B cell (primary cell): ENCODE measurements at regions not wholly inside any gene's neighbourhood (a gene's known extent, or its start where the extent isn't known, plus 50 kb on each side); places are given as distances from the start of the nearest gene placed in this dataset.

Experiments
- ATAC-seq: fragments of 200-7000 bp; cut with Tn5 transposase; one replicate; pipeline ENCODE4 v1.10.0; 2021; ENCODE audit warnings: low read depth, mild to moderate bottlenecking, moderate number of reproducible peaks, moderate library complexity
- CTCF ChIA-PET: fragments of 350-600 bp; sonication (Branson Sonifier 250); formaldehyde crosslinking; loops from one replicate; lab custom pipeline; 2021; ENCODE audit warnings: antibody characterized with exemption, inconsistent platforms; lab: Charles Lee
- POLR2A ChIA-PET: fragments of 350-600 bp; sonication (Branson Sonifier 250); formaldehyde crosslinking; loops from one replicate; lab custom pipeline; 2021; ENCODE audit warnings: antibody characterized with exemption; lab: Charles Lee
- DNase-seq: peaks from one replicate; pipeline ENCODE4 v3.0.0; 2013
- H2AFZ ChIP-seq: 2 replicates; pipeline ENCODE4 v1.6.1; 2012; ENCODE audit warnings: mild to moderate bottlenecking, low read depth, low read length; ENCODE audit not compliant: insufficient read depth, poor library complexity, severe bottlenecking
- H3K27ac ChIP-seq, 2 donors: 1 replicate in 1 of 2; 2 replicates in 1 of 2; pipeline ENCODE4 v1.5.1; 2012 to 2013; ENCODE audit warnings: low read length in 2 of 2, mild to moderate bottlenecking in 2 of 2, moderate library complexity in 1 of 2
- H3K27me3 ChIP-seq, 4 experiments: fragments of 200-600 bp in 1 of 4; sonication (generic) in 1 of 4; replicated peaks in 1 of 4; 1 replicate in 2 of 4; 2 replicates in 2 of 4; pipeline versions ENCODE4 v1.6.1 to v1.7.0; 2013 to 2016; ENCODE audit warnings: low read length in 3 of 4, mild to moderate bottlenecking in 2 of 4, mixed read lengths in 1 of 4, moderate library complexity in 1 of 4; ENCODE audit not compliant: insufficient read depth in 4 of 4, control insufficient read depth in 3 of 4; ENCODE audit errors: control extremely low read depth in 1 of 4
- H3K36me3 ChIP-seq, 2 experiments: replicated peaks in 1 of 2; 1 replicate in 1 of 2; 2 replicates in 1 of 2; pipeline versions ENCODE4 v1.6.1 to v1.7.1; 2013; ENCODE audit warnings: low read length in 1 of 2; ENCODE audit not compliant: insufficient read depth in 2 of 2, control insufficient read depth in 1 of 2; ENCODE audit errors: control extremely low read depth in 1 of 2, extremely low read depth in 1 of 2
- H3K4me1 ChIP-seq, 2 donors: fragments of 200-600 bp in 1 of 2; sonication (generic) in 1 of 2; 1 replicate in 1 of 2; 2 replicates in 1 of 2; pipeline versions ENCODE4 v1.5.1 to v1.6.1; 2013 to 2017; ENCODE audit warnings: low read length in 2 of 2; ENCODE audit not compliant: control insufficient read depth in 2 of 2, insufficient read depth in 2 of 2
- H3K4me2 ChIP-seq: replicated peaks from 2 replicates; pipeline ENCODE3; 2012; ENCODE audit warnings: mild to moderate bottlenecking, low read depth, low read length; ENCODE audit not compliant: poor library complexity, severe bottlenecking
- H3K4me3 ChIP-seq, 5 experiments: fragments of 200-600 bp in 1 of 5; sonication (generic) in 1 of 5; 1 replicate in 3 of 5; 2 replicates in 2 of 5; pipeline versions ENCODE4 v1.5.1 to v1.7.0; 2011 to 2016; ENCODE audit warnings: low read length in 4 of 5, mild to moderate bottlenecking in 4 of 5, low read depth in 2 of 5, control low read depth in 1 of 5, moderate library complexity in 1 of 5; ENCODE audit not compliant: insufficient read depth in 1 of 5; ENCODE audit errors: control extremely low read depth in 1 of 5, extremely low read depth in 1 of 5
- H3K79me2 ChIP-seq: fragments of 200-600 bp; sonication (generic); one replicate; pipeline ENCODE4 v1.6.0; 2016; ENCODE audit warnings: low read length; ENCODE audit not compliant: control insufficient read depth, insufficient read depth
- H3K9ac ChIP-seq: fragments of 200-600 bp; sonication (generic); 2 replicates; pipeline ENCODE4 v1.6.1; 2017; ENCODE audit warnings: mild to moderate bottlenecking, low read length, moderate library complexity
- H3K9me3 ChIP-seq, 3 donors: one replicate each; pipeline versions ENCODE4 v1.6.1 to v1.7.1; 2013; ENCODE audit warnings: low read length in 2 of 3; ENCODE audit not compliant: control insufficient read depth in 2 of 3, insufficient read depth in 1 of 3; ENCODE audit errors: control extremely low read depth in 1 of 3
- H4K20me1 ChIP-seq: 2 replicates; pipeline ENCODE4 v1.6.0; 2012; ENCODE audit warnings: mild to moderate bottlenecking, low read length; ENCODE audit not compliant: insufficient read depth, control insufficient read depth, poor library complexity, severe bottlenecking
- H3K27ac Mint-ChIP-seq: one replicate; pipeline ENCODE4 v1.8.0; 2021; ENCODE audit warnings: mixed read lengths
- H3K27me3 Mint-ChIP-seq: one replicate; pipeline ENCODE4 v1.8.0; 2021; ENCODE audit warnings: mixed read lengths
- H3K4me1 Mint-ChIP-seq: one replicate; pipeline ENCODE4 v1.8.0; 2021; ENCODE audit warnings: mixed read lengths
- H3K4me3 Mint-ChIP-seq: one replicate; pipeline ENCODE4 v1.8.0; 2021; ENCODE audit warnings: mixed read lengths
- H3K9me3 Mint-ChIP-seq: one replicate; pipeline ENCODE4 v1.8.0; 2022; ENCODE audit warnings: mixed read lengths; ENCODE audit not compliant: insufficient read depth
- EZH2 ChIP-seq: IDR thresholded peaks from 2 replicates; pipeline ENCODE4 v1.6.1; 2012; ENCODE audit warnings: borderline replicate concordance, low read depth, mild to moderate bottlenecking, moderate library complexity, low read length; ENCODE audit not compliant: insufficient read depth, poor library complexity, severe bottlenecking
- WGBS: methylation state at CpG from one replicate; pipeline ENCODE4 v1.1.5; 2013; ENCODE audit warnings: missing lambda C conversion rate; ENCODE audit not compliant: insufficient coverage; 5-methylcytosine and 5-hydroxymethylcytosine counted together
- intact Hi-C: fragments of 100-400 bp; cut with micrococcal nuclease; formaldehyde crosslinking; loops from one replicate; pipeline ENCODE4 v1.10.0; 2022
- TF ChIP-seq, protein P1 (sequence below): fragments of 200-600 bp; IDR thresholded peaks from one replicate; pipeline ENCODE4 v1.8.0; 2022; ENCODE audit warnings: antibody characterized with exemption, mild to moderate bottlenecking

DNA sequence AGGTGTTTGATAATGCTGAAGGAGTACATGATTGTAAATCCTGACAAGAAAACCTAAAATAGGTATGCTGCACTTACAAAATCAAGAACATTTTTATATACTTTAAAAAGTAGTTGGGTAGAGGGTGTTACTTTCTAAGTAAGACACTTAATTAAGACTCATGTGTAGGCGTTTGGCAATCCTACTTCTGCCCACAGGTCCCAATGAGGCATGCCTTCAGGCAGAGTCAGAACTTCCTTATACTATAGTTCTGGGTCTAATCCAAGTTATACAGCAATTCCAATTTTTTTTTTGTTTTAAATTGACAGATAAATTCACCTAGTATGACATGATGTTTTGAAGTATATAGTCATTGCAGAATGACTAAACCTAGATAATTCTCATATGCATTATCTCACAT lies 1188.5 kb upstream of the PHF14 start:
- Mint-ChIP-seq H3K27me3 (no peaks in the 10 kb centered on the region), H3K9me3 (peaks cover 3% of the 10 kb centered on the region), H3K27ac (no peak overlapping the region), H3K4me1 (no peaks in the 10 kb centered on the region), H3K4me3 (no peak overlapping the region)
- H3K27me3 ChIP-seq = no peaks in the 10 kb centered on the region
- no peak overlapping the region for H3K4me3 ChIP-seq
- H3K36me3 ChIP-seq = no peaks in the 10 kb centered on the region
- DNase-seq (no peak), ATAC-seq (no peak)
- no peak overlapping the region for H2AFZ ChIP-seq
- H3K79me2 ChIP-seq = no peaks in the 10 kb centered on the region
- no peak overlapping the region for H3K4me2 ChIP-seq
- H3K9me3 ChIP-seq = peaks cover 0 to 3% (median 2%) of the 10 kb centered on the region in 3 donors
- no peaks in the 10 kb centered on the region for H3K4me1 ChIP-seq
- no CpG with 5 or more reads among the region's 1 CpG for WGBS
- H3K27ac ChIP-seq = no peak overlapping the region
- no peak for TF ChIP-seq EZH2
- TF ChIP-seq, protein P1, sequence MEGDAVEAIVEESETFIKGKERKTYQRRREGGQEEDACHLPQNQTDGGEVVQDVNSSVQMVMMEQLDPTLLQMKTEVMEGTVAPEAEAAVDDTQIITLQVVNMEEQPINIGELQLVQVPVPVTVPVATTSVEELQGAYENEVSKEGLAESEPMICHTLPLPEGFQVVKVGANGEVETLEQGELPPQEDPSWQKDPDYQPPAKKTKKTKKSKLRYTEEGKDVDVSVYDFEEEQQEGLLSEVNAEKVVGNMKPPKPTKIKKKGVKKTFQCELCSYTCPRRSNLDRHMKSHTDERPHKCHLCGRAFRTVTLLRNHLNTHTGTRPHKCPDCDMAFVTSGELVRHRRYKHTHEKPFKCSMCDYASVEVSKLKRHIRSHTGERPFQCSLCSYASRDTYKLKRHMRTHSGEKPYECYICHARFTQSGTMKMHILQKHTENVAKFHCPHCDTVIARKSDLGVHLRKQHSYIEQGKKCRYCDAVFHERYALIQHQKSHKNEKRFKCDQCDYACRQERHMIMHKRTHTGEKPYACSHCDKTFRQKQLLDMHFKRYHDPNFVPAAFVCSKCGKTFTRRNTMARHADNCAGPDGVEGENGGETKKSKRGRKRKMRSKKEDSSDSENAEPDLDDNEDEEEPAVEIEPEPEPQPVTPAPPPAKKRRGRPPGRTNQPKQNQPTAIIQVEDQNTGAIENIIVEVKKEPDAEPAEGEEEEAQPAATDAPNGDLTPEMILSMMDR = no peak
- no peaks in the 10 kb centered on the region for H4K20me1 ChIP-seq
- ChIA-PET POLR2A (no interaction called here), CTCF (no interaction called here)
- intact Hi-C loops = no loop called here
- H3K9ac ChIP-seq = no peak overlapping the region

DNA sequence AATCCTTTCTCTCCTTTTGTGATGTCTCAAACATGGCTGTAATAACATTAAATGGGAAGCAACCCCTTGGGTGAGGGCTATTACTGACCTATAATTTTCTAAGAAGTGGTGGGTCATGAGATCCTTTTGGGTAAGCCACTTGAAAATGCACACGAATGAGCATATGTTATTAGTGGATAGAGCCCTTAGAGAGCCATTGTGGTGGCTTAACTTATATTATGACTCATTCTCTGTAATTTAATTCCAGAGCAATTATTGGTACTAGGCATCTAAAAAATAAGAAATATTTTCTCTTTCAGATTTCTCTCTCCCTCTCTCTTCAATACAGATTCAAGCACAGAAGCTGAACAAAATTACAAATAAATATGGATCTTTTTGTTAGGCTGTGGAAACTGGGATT lies 1177.4 kb upstream of the PHF14 start:
- no CpG with 5 or more reads among the region's 1 CpG for WGBS
- no peak overlapping the region for H3K4me2 ChIP-seq
- H3K27me3 ChIP-seq = no peaks in the 10 kb centered on the region
- H3K4me3 ChIP-seq = no peak overlapping the region
- no peaks in the 10 kb centered on the region for H3K4me1 ChIP-seq
- CTCF ChIA-PET = no interaction called here
- H2AFZ ChIP-seq = no peak overlapping the region
- Mint-ChIP-seq H3K9me3 (peaks cover 4% of the 10 kb centered on the region), H3K4me1 (no peaks in the 10 kb centered on the region), H3K4me3 (no peak overlapping the region), H3K27me3 (no peaks in the 10 kb centered on the region), H3K27ac (no peak overlapping the region)
- POLR2A ChIA-PET = no interaction called here
- DNase-seq (no peak), ATAC-seq (no peak)
- no peak overlapping the region for H3K27ac ChIP-seq
- no peaks in the 10 kb centered on the region for H3K9me3 ChIP-seq
- no peaks in the 10 kb centered on the region for H4K20me1 ChIP-seq
- H3K9ac ChIP-seq = no peak overlapping the region
- no peaks in the 10 kb centered on the region for H3K79me2 ChIP-seq
- intact Hi-C loops = no loop called here
- TF ChIP-seq EZH2 = no peak
- TF ChIP-seq, protein P1 = no peak
- no peaks in the 10 kb centered on the region for H3K36me3 ChIP-seq
